NB4 (cell line): ENCODE measurements at regions not wholly inside any gene's neighbourhood (a gene's known extent, or its start where the extent isn't known, plus 50 kb on each side); places are given as distances from the start of the nearest gene placed in this dataset.

Experiments
- CTCF ChIP-seq: IDR thresholded peaks from one replicate; pipeline ENCODE4 v1.5.1; 2012; ENCODE audit warnings: low read depth, low read length
- MYC ChIP-seq: IDR thresholded peaks from 2 replicates; pipeline ENCODE4 v1.6.1; 2011; ENCODE audit warnings: low read depth, low read length
- POLR2A ChIP-seq: IDR thresholded peaks from 2 replicates; pipeline ENCODE4 v1.6.1; 2011; ENCODE audit warnings: mild to moderate bottlenecking; ENCODE audit not compliant: insufficient read length; ENCODE audit errors: extremely low read depth

GRCh38 chr4:63170923-63171322 lies 1238.3 kb downstream of the TECRL start:
- TF ChIP-seq CTCF (no peak), POLR2A (no peak), MYC (no peak)
